HG03571 (cell line): ENCODE measurements at regions not wholly inside any gene's neighbourhood (a gene's known extent, or its start where the extent isn't known, plus 50 kb on each side); places are given as distances from the start of the nearest gene placed in this dataset.
"Not testable (repeated sequence)": the region's sequence is repeated elsewhere in the genome, so short reads cannot be mapped to it uniquely, and the experiment has no call there.

Source experiments
- ATAC-seq: cut with Tn5 transposase; IDR thresholded peaks from one replicate; pipeline ENCODE4 v1.9.1; 2021; ENCODE audit not compliant: unreplicated experiment

GRCh38 chr2:176423819-176424218 lies 154.6 kb downstream of the MTX2 start:
- no peak for ATAC-seq

- no peak for ATAC-seq
Measured at GRCh38 chr2:176424746-176425145, 155.5 kb downstream of the MTX2 start.

- no peak for ATAC-seq
Measured at GRCh38 chr2:176427549-176427948, 158.3 kb downstream of the MTX2 start.

DNA sequence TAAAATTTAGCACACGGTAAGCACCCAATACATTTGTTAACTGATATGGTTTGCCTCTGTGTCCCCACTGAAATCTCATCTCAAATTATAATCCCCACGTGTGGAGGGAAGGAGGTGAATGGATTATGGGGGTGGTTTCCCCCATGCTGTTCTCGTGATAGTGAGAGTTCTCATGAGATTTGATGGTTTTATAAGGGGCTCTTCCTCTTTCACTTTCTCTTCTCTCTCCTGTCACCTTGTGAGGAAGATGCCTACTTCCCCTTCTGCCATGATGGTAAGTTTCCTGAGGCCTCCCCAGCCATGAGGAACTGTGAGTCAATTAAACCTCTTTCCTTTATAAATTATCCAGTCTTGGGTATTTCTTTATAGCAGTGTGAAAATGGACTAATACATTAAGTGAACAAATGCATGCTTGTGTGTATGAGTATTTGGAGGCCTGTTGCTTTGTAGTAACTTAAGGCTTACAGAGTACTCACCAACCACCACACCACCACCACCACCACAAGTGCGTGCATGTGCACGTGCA lies 159.8 kb downstream of the MTX2 start:
- ATAC-seq = not testable (repeated sequence)

GRCh38 chr2:176432434-176432833 lies 163.2 kb downstream of the MTX2 start:
- ATAC-seq = no peak

DNA sequence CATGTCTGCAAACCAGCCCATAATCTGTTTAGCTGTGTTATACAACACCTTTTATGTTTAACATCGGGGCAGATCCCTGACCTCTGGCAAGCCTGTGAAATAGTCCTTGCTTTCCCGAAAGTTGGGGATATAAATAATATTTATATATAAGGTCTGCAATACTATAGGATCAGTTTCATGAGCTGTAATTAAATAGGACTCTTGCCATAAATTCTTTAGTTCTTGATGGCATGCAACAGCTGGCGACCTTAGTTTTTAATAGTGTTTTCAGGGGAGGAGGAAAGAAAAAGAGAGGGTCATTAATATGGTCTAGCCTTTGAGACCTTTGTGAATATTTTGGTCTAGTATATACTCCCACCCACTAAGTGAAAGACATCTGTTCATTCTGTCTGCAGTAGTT lies 166.5 kb downstream of the MTX2 start:
- no peak for ATAC-seq

GRCh38 chr2:176443946-176444345 lies 174.7 kb downstream of the MTX2 start:
- ATAC-seq = no peak

DNA sequence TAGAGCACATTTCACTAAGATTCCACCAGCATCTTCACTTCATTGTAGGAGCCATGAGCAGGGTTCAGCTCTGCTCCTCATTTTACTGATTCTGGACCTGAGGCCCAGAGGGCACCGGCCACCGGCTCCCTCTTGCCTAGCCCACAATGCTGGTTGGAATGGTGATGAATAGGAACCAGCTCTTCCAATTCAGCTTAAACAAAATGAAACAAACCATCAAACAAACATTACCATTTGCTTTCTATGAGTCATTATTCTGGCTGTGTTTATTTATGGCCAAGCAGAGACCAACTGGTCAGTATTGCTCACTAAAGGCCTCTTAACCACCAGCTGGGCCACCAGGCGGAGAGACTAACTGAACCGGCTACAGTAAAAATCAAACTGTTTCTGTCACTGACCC lies 176.7 kb downstream of the MTX2 start:
- ATAC-seq = no peak

DNA sequence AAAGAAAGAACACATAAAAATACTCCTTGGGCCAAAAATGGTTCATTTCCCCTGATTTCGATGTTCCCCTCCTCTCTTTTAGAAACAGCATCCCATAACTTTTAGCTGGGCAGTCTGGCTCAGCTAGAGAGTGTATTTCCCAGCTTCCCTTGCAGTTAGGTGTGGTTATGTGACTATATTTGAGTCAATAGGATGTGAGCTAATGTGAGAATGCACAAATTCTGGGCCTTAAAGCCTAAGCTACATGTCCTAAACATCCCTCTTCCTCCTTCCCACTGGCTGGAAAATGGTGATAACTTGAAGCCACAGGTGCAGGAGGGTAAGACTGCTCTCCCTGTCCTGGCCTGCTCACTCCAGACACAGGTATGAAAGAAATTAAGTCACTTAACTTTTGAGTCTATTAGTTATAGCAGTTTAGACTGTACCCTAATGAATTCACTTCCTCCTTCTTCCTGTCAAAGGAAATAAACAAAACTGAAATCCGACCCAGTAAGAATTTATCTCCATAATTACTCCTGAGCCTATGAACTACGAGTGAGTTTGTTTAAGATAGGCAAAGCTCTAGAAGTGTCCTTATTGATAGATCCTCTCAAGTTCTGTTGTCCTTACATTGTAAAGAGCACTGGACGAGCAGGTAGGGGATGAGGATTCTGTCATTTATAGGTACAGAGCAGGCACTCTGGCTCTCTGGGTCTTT lies 177.6 kb downstream of the MTX2 start:
- no peak for ATAC-seq

DNA sequence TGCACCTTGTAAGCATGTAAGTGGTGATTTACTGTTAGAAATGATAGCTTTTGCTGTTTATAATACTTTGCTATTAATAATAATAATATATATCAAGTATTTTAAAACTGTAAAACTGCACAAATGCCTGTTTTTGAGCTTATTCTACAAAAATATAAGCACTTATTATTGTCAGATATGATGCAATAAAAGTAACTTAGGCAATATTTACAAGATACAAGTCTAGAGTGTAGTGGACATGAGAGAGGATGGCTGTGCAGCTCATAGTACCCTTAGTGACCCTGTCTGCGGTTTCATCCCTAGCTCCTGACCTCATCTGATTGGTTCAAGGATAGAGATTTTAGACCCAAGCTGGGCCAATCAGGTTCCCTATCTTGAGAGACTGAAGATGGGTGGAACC lies 178.4 kb downstream of the MTX2 start:
- no peak for ATAC-seq

- ATAC-seq = no peak
Measured at GRCh38 chr2:176449852-176450251, 180.6 kb downstream of the MTX2 start.

GRCh38 chr2:176453784-176454183 lies 184.5 kb downstream of the MTX2 start:
- ATAC-seq = no peak

- no peak for ATAC-seq
Measured at GRCh38 chr2:176454893-176455815, 185.9 kb downstream of the MTX2 start.

DNA sequence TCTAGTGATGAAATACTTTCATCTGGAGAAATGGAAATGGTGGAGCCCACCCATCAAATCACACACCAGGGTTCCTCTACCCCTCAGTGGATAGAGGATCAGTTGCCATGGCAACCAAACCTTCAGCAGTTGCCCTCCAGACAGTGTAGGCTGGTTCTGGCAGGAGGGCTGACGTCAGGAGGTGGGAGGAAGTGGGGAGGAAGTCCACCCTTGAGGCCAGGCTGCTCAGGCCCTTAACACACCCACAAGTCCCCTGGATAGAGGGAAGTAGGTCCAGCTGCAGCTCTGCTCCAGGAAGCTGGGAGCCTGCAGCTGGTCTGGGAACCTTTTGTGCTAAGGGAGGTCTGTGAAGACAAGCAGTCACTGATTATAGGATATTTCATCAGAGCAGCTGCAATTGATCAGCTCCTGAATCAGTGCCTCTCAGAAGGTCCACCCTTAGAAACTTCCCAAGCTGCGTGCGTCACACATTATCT lies 186.6 kb downstream of the MTX2 start:
- no peak for ATAC-seq

GRCh38 chr2:176457481-176457880 lies 188.2 kb downstream of the MTX2 start:
- ATAC-seq = no peak

DNA sequence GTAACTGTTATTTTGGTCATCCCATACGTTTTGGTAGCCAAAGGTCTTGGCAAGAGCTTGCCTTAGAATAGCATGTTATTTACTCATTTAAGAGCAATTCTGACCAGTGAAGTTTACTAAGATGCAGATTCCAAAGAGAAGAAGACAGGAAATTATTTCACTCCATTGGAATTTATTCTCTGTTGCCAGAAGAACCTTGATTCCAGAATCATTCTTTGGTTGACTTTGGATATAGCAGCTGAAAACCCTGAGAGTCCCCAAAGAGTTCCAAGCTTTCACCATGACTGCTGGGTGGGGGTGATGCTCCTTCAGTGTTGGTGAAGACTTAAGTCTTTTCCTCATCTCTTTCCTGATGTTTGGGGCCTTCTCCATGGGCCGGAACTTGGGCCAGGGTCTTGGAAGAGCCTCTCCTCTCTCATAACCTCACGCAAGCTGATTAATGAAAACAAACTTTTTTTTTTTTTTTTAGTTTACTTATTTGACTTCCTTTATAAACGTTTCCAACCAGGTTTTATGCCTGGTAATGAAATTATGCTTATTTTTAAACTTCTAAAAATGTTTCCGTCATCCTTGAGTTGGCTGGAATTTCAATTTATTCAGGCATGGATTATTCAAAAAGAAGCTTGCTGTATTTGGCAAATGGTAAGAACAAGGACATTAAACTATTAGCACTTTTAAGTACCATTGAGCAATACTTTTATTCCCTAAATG lies 192.0 kb downstream of the MTX2 start:
- no peak for ATAC-seq

- ATAC-seq = no peak
Measured at GRCh38 chr2:176461809-176462670, 192.8 kb downstream of the MTX2 start.

DNA sequence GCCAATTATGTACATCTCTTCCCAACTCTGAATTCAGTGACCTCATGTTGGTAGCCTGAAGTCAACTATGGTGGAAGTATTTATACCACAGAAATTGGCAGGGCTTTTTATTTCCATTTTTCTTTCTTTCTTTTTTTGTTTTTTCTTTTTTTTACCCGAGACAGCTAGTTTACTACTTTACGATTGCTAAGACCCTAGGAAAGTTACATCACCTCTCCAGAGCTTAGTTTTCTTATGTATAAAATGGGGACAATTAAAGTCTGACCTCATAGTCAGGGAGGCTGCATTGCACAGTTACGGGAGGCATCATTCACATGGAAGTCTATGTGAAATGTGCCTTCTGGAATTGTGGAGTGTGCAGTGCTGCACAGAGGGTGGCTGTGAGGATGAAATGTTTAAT lies 194.3 kb downstream of the MTX2 start:
- no peak for ATAC-seq

- ATAC-seq = no peak
Measured at GRCh38 chr2:176464886-176465564, 195.8 kb downstream of the MTX2 start.
